ENCODE measurements at regions not wholly inside any gene's neighbourhood (a gene's known extent, or its start where the extent isn't known, plus 50 kb on each side); places are given as distances from the start of the nearest gene placed in this dataset.

- TF ChIP-seq FOXP4 (CRISPR knock-in tag; IDR thresholded peaks at IDR 0.05) = no peak
- no peak for TF ChIP-seq ZFX (CRISPR knock-in tag; IDR thresholded peaks at IDR 0.05; ENCODE audit: low read depth)
These were observed 118.6 kb upstream of the CCDC28A start for GRCh38 chr6:138654715-138655634.
